ENCODE measurements at regions not wholly inside any gene's neighbourhood (a gene's known extent, or its start where the extent isn't known, plus 50 kb on each side); places are given as distances from the start of the nearest gene placed in this dataset.

GRCh38 chr2:64228918-64229317 is 84.7 kb upstream of the PELI1 start:
- Mint-ChIP-seq H3K36me3 (no peaks in the 10 kb centered on the region), H3K27me3 (no peaks in the 10 kb centered on the region), H3K4me1 (peaks cover 11 to 17% of the 10 kb centered on the region in 2 donors), H3K4me3 (peak overlapping the region; percentile 89 to 92), H3K27ac (peak overlapping the region; percentile 92), H3K9me3 (no peaks in the 10 kb centered on the region)
- no peak for ATAC-seq (replicated peaks)
- DNase-seq = no peak

DNA sequence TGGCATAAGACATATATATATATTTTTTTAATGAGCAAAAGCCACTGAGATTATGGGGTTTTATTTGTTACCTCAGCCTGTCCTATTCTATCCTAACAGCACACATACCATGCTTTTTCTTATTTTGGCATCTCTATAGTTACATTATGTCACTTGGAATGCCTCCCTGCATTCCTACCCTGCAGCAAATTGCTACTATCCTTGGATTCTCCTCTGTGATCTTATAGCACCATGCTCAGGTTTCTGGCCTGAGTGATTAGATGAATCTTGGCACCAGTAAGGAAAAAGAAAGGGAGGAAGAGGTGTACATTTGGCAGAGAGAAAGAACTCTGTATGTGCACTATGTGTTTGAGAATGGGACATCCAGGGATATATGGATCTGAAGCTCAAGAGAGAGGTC is 86.3 kb upstream of the PELI1 start:
- no peaks in the 10 kb centered on the region for H3K36me3 Mint-ChIP-seq
- ATAC-seq (replicated peaks) = no peak
- no peak for DNase-seq
- H3K9me3 Mint-ChIP-seq = no peaks in the 10 kb centered on the region
- H3K27ac Mint-ChIP-seq = no peak overlapping the region
- no peak overlapping the region for H3K4me3 Mint-ChIP-seq
- peaks cover 16 to 21% of the 10 kb centered on the region in 2 donors for H3K4me1 Mint-ChIP-seq
- no peaks in the 10 kb centered on the region for H3K27me3 Mint-ChIP-seq

DNA sequence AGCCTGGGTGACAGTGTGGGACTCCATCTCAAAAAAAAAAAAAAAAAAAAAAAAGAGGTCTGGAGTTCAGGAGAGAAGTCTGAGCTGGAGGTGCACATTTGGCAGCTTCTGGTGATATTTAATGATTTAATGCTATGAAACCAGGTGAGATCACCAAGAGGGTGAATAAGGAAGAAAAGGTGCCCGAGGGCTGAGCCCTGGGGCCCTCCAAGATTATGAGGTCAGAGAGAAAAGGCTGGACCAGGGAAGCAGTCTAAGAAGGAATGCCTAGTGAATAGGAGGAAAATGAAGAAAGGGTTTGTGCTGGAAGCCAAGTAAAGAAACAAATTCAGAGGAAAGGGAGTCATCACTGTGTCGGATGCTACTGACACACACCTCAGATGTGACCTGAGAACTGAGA is 88.0 kb upstream of the PELI1 start:
- Mint-ChIP-seq H3K4me3 (no peak overlapping the region), H3K9me3 (no peaks in the 10 kb centered on the region), H3K36me3 (no peaks in the 10 kb centered on the region), H3K27ac (no peak overlapping the region), H3K4me1 (peaks cover 16 to 24% of the 10 kb centered on the region in 2 donors), H3K27me3 (no peaks in the 10 kb centered on the region)
- DNase-seq (no peak), ATAC-seq (replicated peaks) (no peak)

GRCh38 chr2:64233376-64233922 is 89.2 kb upstream of the PELI1 start:
- H3K4me1 Mint-ChIP-seq = peaks cover 13 to 17% of the 10 kb centered on the region in 2 donors
- DNase-seq (no peak), ATAC-seq (replicated peaks) (no peak)
- H3K27ac Mint-ChIP-seq = peak overlapping the region; percentile 37
- no peaks in the 10 kb centered on the region for H3K36me3 Mint-ChIP-seq
- H3K27me3 Mint-ChIP-seq = no peaks in the 10 kb centered on the region
- no peaks in the 10 kb centered on the region for H3K9me3 Mint-ChIP-seq
- no peak overlapping the region for H3K4me3 Mint-ChIP-seq

DNA sequence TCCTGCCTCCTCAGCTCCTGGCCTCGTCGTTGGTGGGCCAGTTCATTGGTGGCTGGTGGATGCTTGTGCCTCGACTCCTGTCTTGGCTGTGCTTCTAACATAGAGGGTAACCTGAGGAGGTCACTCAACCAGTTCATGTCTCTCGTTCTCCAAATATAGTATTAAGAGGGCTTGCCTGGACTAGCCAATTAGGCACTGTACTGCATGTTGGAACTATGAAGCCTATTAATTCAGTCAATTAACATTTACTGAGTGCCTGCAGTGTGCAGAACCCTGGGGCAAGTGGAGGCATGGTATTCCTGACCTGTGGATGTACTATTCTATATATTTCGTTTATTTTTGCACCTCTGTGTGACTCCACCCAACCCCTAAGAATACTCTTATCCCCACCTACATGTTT is 89.9 kb upstream of the PELI1 start:
- no peaks in the 10 kb centered on the region for H3K9me3 Mint-ChIP-seq
- DNase-seq = no peak
- no peaks in the 10 kb centered on the region for H3K36me3 Mint-ChIP-seq
- no peak for ATAC-seq (replicated peaks)
- H3K27ac Mint-ChIP-seq = no peak overlapping the region
- peaks cover 10 to 12% of the 10 kb centered on the region in 2 donors for H3K4me1 Mint-ChIP-seq
- no peaks in the 10 kb centered on the region for H3K27me3 Mint-ChIP-seq
- no peak overlapping the region for H3K4me3 Mint-ChIP-seq

- H3K4me1 Mint-ChIP-seq = peaks cover 10 to 12% of the 10 kb centered on the region in 2 donors
- H3K27ac Mint-ChIP-seq = no peak overlapping the region
- no peaks in the 10 kb centered on the region for H3K27me3 Mint-ChIP-seq
- no peaks in the 10 kb centered on the region for H3K36me3 Mint-ChIP-seq
- ATAC-seq (replicated peaks) (peak in 1 of 2 donors; percentile 54), DNase-seq (no peak)
- H3K4me3 Mint-ChIP-seq = no peak overlapping the region
- no peaks in the 10 kb centered on the region for H3K9me3 Mint-ChIP-seq
These were observed 90.6 kb upstream of the PELI1 start for GRCh38 chr2:64234785-64235184.

DNA sequence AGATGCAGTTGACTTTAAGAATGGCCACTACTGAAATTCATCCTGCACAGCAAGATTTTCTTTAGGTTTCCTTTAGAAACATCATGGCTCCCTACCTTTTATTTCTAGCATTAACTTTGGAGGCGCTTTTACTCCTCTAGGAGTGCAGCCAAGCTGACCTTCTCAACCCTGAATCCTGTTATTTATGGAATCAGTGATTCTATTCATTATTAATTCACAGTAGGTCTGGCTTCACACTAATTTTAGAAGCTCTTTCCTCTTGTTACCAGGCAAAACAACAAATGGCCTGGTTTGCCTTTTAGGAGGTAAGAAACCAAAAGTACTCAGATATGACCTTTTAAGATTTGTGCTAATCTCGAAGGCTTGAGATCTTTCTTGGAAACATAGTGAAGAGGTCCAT is 93.0 kb upstream of the PELI1 start:
- H3K4me3 Mint-ChIP-seq = no peak overlapping the region

GRCh38 chr2:64238799-64239198 is 94.6 kb upstream of the PELI1 start:
- no peak overlapping the region for H3K27ac Mint-ChIP-seq
- no peaks in the 10 kb centered on the region for H3K27me3 Mint-ChIP-seq
- no peak overlapping the region for H3K4me3 Mint-ChIP-seq
- H3K36me3 Mint-ChIP-seq = no peaks in the 10 kb centered on the region
- no peaks in the 10 kb centered on the region for H3K9me3 Mint-ChIP-seq
- ATAC-seq (replicated peaks) = no peak
- no peak for DNase-seq
- peaks cover 8 to 12% of the 10 kb centered on the region in 2 donors for H3K4me1 Mint-ChIP-seq

More for the DNA sequence above, 93.0 kb upstream of the PELI1 start:
- no peaks in the 10 kb centered on the region for H3K27me3 Mint-ChIP-seq
- no peak for ATAC-seq (replicated peaks)
- no peaks in the 10 kb centered on the region for H3K9me3 Mint-ChIP-seq
- peaks cover 7 to 12% of the 10 kb centered on the region in 2 donors for H3K4me1 Mint-ChIP-seq
- DNase-seq = no peak
- no peaks in the 10 kb centered on the region for H3K36me3 Mint-ChIP-seq
- H3K27ac Mint-ChIP-seq = no peak overlapping the region

GRCh38 chr2:64243081-64244036 is 99.1 kb upstream of the PELI1 start:
- no peak for ATAC-seq (replicated peaks)
- H3K4me1 Mint-ChIP-seq = peaks cover 0 to 1% of the 10 kb centered on the region in 2 donors
- H3K27me3 Mint-ChIP-seq = no peaks in the 10 kb centered on the region
- DNase-seq = no peak
- H3K36me3 Mint-ChIP-seq = peaks cover 0 to 4% of the 10 kb centered on the region in 2 donors
- H3K9me3 Mint-ChIP-seq = no peaks in the 10 kb centered on the region
- H3K4me3 Mint-ChIP-seq = no peak overlapping the region
- H3K27ac Mint-ChIP-seq = no peak overlapping the region

GRCh38 chr2:64244037-64244416 is 99.8 kb upstream of the PELI1 start:
- no peak overlapping the region for H3K4me3 Mint-ChIP-seq
- no peak for ATAC-seq (replicated peaks)
- H3K27ac Mint-ChIP-seq = no peak overlapping the region

GRCh38 chr2:64245631-64246030 is 101.4 kb upstream of the PELI1 start:
- Mint-ChIP-seq H3K4me3 (no peak overlapping the region), H3K27me3 (no peaks in the 10 kb centered on the region), H3K36me3 (peaks cover 0 to 4% of the 10 kb centered on the region in 2 donors), H3K27ac (no peak overlapping the region), H3K9me3 (no peaks in the 10 kb centered on the region), H3K4me1 (peaks cover 4 to 5% of the 10 kb centered on the region in 2 donors)
- DNase-seq (no peak), ATAC-seq (replicated peaks) (no peak)

More at GRCh38 chr2:64244037-64244416, 99.8 kb upstream of the PELI1 start:
- DNase-seq = no peak
- Mint-ChIP-seq H3K9me3 (no peaks in the 10 kb centered on the region), H3K4me1 (peaks cover 0 to 3% of the 10 kb centered on the region in 2 donors), H3K27me3 (no peaks in the 10 kb centered on the region), H3K36me3 (peaks cover 0 to 4% of the 10 kb centered on the region in 2 donors)

GRCh38 chr2:64246962-64247361 is 102.7 kb upstream of the PELI1 start:
- Mint-ChIP-seq H3K27me3 (no peaks in the 10 kb centered on the region), H3K4me3 (no peak overlapping the region), H3K4me1 (peaks cover 4 to 5% of the 10 kb centered on the region in 2 donors), H3K9me3 (no peaks in the 10 kb centered on the region), H3K27ac (no peak overlapping the region), H3K36me3 (peaks cover 0 to 4% of the 10 kb centered on the region in 2 donors)
- DNase-seq (no peak), ATAC-seq (replicated peaks) (no peak)

GRCh38 chr2:64249426-64249825 is 105.2 kb upstream of the PELI1 start:
- peaks cover 4 to 6% of the 10 kb centered on the region in 2 donors for H3K36me3 Mint-ChIP-seq
- no peaks in the 10 kb centered on the region for H3K9me3 Mint-ChIP-seq
- ATAC-seq (replicated peaks) (no peak), DNase-seq (no peak)
- H3K4me1 Mint-ChIP-seq = peaks cover 3 to 5% of the 10 kb centered on the region in 2 donors
- no peaks in the 10 kb centered on the region for H3K27me3 Mint-ChIP-seq
- no peak overlapping the region for H3K27ac Mint-ChIP-seq
- no peak overlapping the region for H3K4me3 Mint-ChIP-seq

DNA sequence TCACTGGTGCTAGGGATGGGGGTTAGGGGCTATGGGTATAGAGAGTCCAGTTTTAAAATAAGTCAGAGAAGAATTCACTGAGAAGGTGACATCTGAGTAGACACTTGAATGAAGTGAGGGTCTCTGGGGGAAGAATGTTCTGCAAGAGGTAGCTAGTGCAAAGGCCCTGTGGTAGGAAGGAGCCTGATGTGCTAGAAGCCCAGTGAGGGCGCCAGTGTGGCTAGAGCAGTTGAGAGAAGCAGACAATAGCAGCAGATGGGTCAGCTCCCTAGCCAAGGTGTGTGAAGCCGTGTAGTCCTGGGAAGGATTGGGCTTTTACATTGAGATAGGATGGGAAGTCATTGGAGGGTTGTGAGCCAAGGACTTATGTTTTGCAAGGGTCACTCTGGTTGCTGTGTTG is 105.8 kb upstream of the PELI1 start:
- Mint-ChIP-seq H3K4me1 (peaks cover 3 to 5% of the 10 kb centered on the region in 2 donors), H3K27ac (no peak overlapping the region), H3K9me3 (no peaks in the 10 kb centered on the region), H3K27me3 (no peaks in the 10 kb centered on the region), H3K36me3 (peaks cover 3 to 6% of the 10 kb centered on the region in 2 donors), H3K4me3 (no peak overlapping the region)
- DNase-seq (no peak), ATAC-seq (replicated peaks) (no peak)

All from stimulated activated naive B cell treated with anti-CD40 and anti-IgM and Interleukin-4, amounts not matched to agents 10 μg/mL and 1 μg/mL and 100 μg/mL, for 72 hours (primary cell).